ENCODE measurements at regions not wholly inside any gene's neighbourhood (a gene's known extent, or its start where the extent isn't known, plus 50 kb on each side); places are given as distances from the start of the nearest gene placed in this dataset.
"Not testable (repeated sequence)": the region's sequence is repeated elsewhere in the genome, so short reads cannot be mapped to it uniquely, and the experiment has no call there.

GRCh38 chr15:87680208-87680607, 576.3 kb downstream of the NTRK3 start:
- DNase-seq: no peak

- DNase-seq: no peak
Observed at GRCh38 chr15:87675271-87675670, 581.3 kb downstream of the NTRK3 start.

- peak in 10 of 56 donors; percentile 1 to 41 (median 4) for DNase-seq
Observed at GRCh38 chr15:87672309-87673288, 583.9 kb downstream of the NTRK3 start.

- DNase-seq: no peak
Observed at GRCh38 chr15:87671289-87671688, 585.2 kb downstream of the NTRK3 start.

- DNase-seq: peak in 13 of 56 donors; percentile 1 to 37 (median 7)
Observed at GRCh38 chr15:87669846-87670245, 586.7 kb downstream of the NTRK3 start.

- not testable (repeated sequence) for DNase-seq
Observed at GRCh38 chr15:87668768-87669564, 587.6 kb downstream of the NTRK3 start.

GRCh38 chr15:87667643-87668042, 588.9 kb downstream of the NTRK3 start:
- DNase-seq: no peak

- no peak for DNase-seq
Observed at GRCh38 chr15:87662575-87662974, 594.0 kb downstream of the NTRK3 start.

- no peak for DNase-seq
Observed at GRCh38 chr15:87661454-87662355, 594.8 kb downstream of the NTRK3 start.

- no peak for DNase-seq
Observed at GRCh38 chr15:87660251-87661129, 596.0 kb downstream of the NTRK3 start.

GRCh38 chr15:87656372-87656771, 600.2 kb downstream of the NTRK3 start:
- no peak for DNase-seq

GRCh38 chr15:87653646-87654045, 602.9 kb downstream of the NTRK3 start:
- DNase-seq: no peak

GRCh38 chr15:87649175-87649574, 607.4 kb downstream of the NTRK3 start:
- no peak for DNase-seq

- DNase-seq: no peak
Observed at GRCh38 chr15:87648278-87648677, 608.3 kb downstream of the NTRK3 start.

- DNase-seq: no peak
Observed at GRCh38 chr15:87645723-87646122, 610.8 kb downstream of the NTRK3 start.

- not testable (repeated sequence) for DNase-seq
Observed at GRCh38 chr15:87642997-87643396, 613.5 kb downstream of the NTRK3 start.

GRCh38 chr15:87639305-87640011, 617.1 kb downstream of the NTRK3 start:
- no peak for DNase-seq

GRCh38 chr15:87638554-87639083, 617.9 kb downstream of the NTRK3 start:
- peak in 18 of 56 donors; percentile 2 to 50 (median 10) for DNase-seq

- DNase-seq: no peak
Observed at GRCh38 chr15:87634361-87634760, 622.2 kb downstream of the NTRK3 start.

Measured in amygdala (tissue), 56 donors.